DOHH2 (cell line): ENCODE measurements at regions not wholly inside any gene's neighbourhood (a gene's known extent, or its start where the extent isn't known, plus 50 kb on each side); places are given as distances from the start of the nearest gene placed in this dataset.

Source experiments
- H3F3A ChIP-seq: fragments of 200-600 bp; sonication (generic), shearing (Covaris generic); 2 replicates; pipeline ENCODE4 v1.6.0; 2016; ENCODE audit warnings: antibody characterized with exemption, mild to moderate bottlenecking; ENCODE audit not compliant: control insufficient read depth, insufficient read depth
- H3K27ac ChIP-seq: fragments of 200-600 bp; sonication (generic); 2 replicates; pipeline ENCODE4 v1.5.1; 2014; ENCODE audit warnings: low read depth, mild to moderate bottlenecking, low read length, moderate library complexity
- H3K27me3 ChIP-seq: fragments of 200-600 bp; sonication (generic); 2 replicates; pipeline ENCODE4 v1.6.1; 2014; ENCODE audit warnings: mild to moderate bottlenecking, low read length, mixed read lengths; ENCODE audit not compliant: control insufficient read depth
- H3K36me3 ChIP-seq: fragments of 200-600 bp; sonication (generic); 2 replicates; pipeline ENCODE4 v1.6.1; 2014; ENCODE audit warnings: mild to moderate bottlenecking, low read length, moderate library complexity, mixed read lengths; ENCODE audit not compliant: control insufficient read depth
- H3K4me1 ChIP-seq: fragments of 200-600 bp; sonication (generic); 2 replicates; pipeline ENCODE4 v1.6.1; 2014; ENCODE audit warnings: mild to moderate bottlenecking, low read length, mixed read lengths; ENCODE audit not compliant: control insufficient read depth
- H3K4me2 ChIP-seq: fragments of 200-600 bp; sonication (generic); 2 replicates; pipeline ENCODE4 v1.6.0; 2014; ENCODE audit warnings: mild to moderate bottlenecking, low read length, moderate library complexity
- H3K4me3 ChIP-seq: fragments of 200-600 bp; sonication (generic); 2 replicates; pipeline ENCODE4 v1.5.1; 2014; ENCODE audit warnings: mild to moderate bottlenecking, low read length, mixed read lengths
- H3K79me2 ChIP-seq: fragments of 200-600 bp; sonication (generic); 2 replicates; pipeline ENCODE4 v1.6.1; 2014; ENCODE audit warnings: mild to moderate bottlenecking, low read length, mixed read lengths; ENCODE audit not compliant: control insufficient read depth
- H3K9me2 ChIP-seq: fragments of 200-600 bp; sonication (generic); replicated peaks from 2 replicates; pipeline ENCODE4 v1.6.1; 2014; ENCODE audit warnings: mild to moderate bottlenecking, low read length, mixed read lengths; ENCODE audit not compliant: control insufficient read depth
- H3K9me3 ChIP-seq: fragments of 200-600 bp; sonication (generic); 2 replicates; pipeline ENCODE4 v1.6.1; 2014; ENCODE audit warnings: antibody characterized with exemption, low read length, mixed read lengths; ENCODE audit not compliant: control insufficient read depth, insufficient read depth
- H4K20me1 ChIP-seq: fragments of 200-600 bp; sonication (generic); 2 replicates; pipeline ENCODE4 v1.6.0; 2014; ENCODE audit warnings: low read depth, mild to moderate bottlenecking, antibody characterized with exemption, low read length, moderate library complexity; ENCODE audit not compliant: control insufficient read depth, insufficient read depth
- CTCF ChIP-seq: fragments of 200-600 bp; sonication (generic); IDR thresholded peaks from one replicate; pipeline ENCODE4 v1.5.1; 2014; ENCODE audit warnings: antibody characterized with exemption, mild to moderate bottlenecking, low read depth, low read length; ENCODE audit not compliant: poor library complexity, severe bottlenecking
- EZH2phosphoT487 ChIP-seq: fragments of 200-600 bp; sonication (generic); IDR thresholded peaks from 2 replicates; pipeline ENCODE4 v1.6.1; 2017; ENCODE audit warnings: borderline replicate concordance, mild to moderate bottlenecking, antibody characterized with exemption, low read length, moderate library complexity, mixed read lengths

DNA sequence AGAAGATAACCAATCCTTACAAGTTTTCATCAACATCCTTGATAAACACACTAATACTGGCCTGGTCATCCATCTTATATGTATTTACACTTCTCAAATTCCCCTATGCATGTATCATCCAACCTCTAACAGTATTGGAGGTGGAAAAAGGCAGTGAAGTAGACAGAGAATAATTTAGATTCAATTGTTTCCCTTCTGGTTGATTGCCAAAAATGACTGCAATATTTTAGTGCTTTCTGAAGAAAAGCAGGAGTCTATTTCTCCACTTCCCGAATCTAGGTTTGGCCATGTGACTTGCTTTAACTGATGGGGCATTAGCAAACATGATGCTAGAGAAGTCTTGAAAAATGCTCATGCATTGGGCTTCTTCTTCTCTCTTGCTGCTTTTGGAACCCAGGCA, 78.3 kb upstream of the METAP2 start:
- no peaks in the 10 kb centered on the region for H4K20me1 ChIP-seq
- H3K4me1 ChIP-seq: peaks cover 42% of the 10 kb centered on the region
- TF ChIP-seq EZH2phosphoT487: no peak
- no peak for TF ChIP-seq CTCF
- H3K36me3 ChIP-seq: peaks cover 11% of the 10 kb centered on the region
- H3K4me2 ChIP-seq: no peak overlapping the region
- H3K27ac ChIP-seq: no peak overlapping the region
- 0 out of 2 replicates have a peak, but pooled peaks cover 2% of the 10 kb centered on the region for H3F3A ChIP-seq
- no peaks in the 10 kb centered on the region for H3K9me2 ChIP-seq
- peaks cover 30% of the 10 kb centered on the region for H3K9me3 ChIP-seq
- no peak overlapping the region for H3K4me3 ChIP-seq
- no peaks in the 10 kb centered on the region for H3K79me2 ChIP-seq
- no peaks in the 10 kb centered on the region for H3K27me3 ChIP-seq

GRCh38 chr12:95396849-95397468, 77.0 kb upstream of the METAP2 start:
- Histone ChIP-seq H3K4me1 (peaks cover 33% of the 10 kb centered on the region), H3F3A (no peaks in the 10 kb centered on the region), H3K9me2 (no peaks in the 10 kb centered on the region), H3K4me3 (no peak overlapping the region), H3K4me2 (no peak overlapping the region), H3K27me3 (no peaks in the 10 kb centered on the region), H3K9me3 (peaks cover 30% of the 10 kb centered on the region), H3K27ac (no peak overlapping the region), H3K36me3 (peaks cover 7% of the 10 kb centered on the region), H4K20me1 (no peaks in the 10 kb centered on the region), H3K79me2 (no peaks in the 10 kb centered on the region)
- TF ChIP-seq EZH2phosphoT487: no peak
- TF ChIP-seq CTCF: no peak

DNA sequence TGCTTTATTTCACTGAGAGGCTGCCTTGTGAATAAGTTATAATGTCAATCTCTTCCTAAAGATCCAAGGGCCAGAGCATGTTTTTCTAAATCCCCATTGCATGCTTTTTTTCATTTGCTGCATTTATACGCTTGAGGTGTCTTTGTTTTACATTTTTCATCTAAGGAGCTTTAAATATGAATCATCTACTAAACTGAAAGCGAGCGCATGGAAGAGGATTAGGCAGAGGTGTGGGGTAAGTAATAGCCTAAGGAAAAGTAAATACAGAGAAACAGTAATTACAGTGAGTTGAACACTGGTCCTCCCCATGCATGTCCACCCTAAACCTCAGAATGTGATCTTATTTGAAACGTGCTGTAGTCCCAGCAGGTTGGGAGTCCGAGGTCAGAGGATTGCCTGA, 76.4 kb upstream of the METAP2 start:
- Histone ChIP-seq H3K27me3 (no peaks in the 10 kb centered on the region), H3K36me3 (peaks cover 4% of the 10 kb centered on the region; the same call in 1 of the 2 replicates), H3K4me1 (peaks cover 36% of the 10 kb centered on the region), H3K4me2 (no peak overlapping the region), H3K9me3 (peaks cover 26% of the 10 kb centered on the region), H3F3A (no peaks in the 10 kb centered on the region), H3K4me3 (no peak overlapping the region), H3K79me2 (no peaks in the 10 kb centered on the region), H3K9me2 (no peaks in the 10 kb centered on the region), H3K27ac (no peak overlapping the region), H4K20me1 (no peaks in the 10 kb centered on the region)
- TF ChIP-seq CTCF (no peak), EZH2phosphoT487 (no peak)
